ENCODE measurements at regions not wholly inside any gene's neighbourhood (a gene's known extent, or its start where the extent isn't known, plus 50 kb on each side); places are given as distances from the start of the nearest gene placed in this dataset.

GRCh38 chrX:131779306-131779705 lies 235.4 kb downstream of the OR13H1 start:
- DNase-seq: no peak

GRCh38 chrX:131779741-131780140 lies 235.9 kb downstream of the OR13H1 start:
- DNase-seq: no peak

- no peak for DNase-seq
Measured at GRCh38 chrX:131782646-131783045, 238.8 kb downstream of the OR13H1 start.

GRCh38 chrX:131783555-131784308 lies 239.4 kb upstream of the STK26 start:
- peak; percentile 87 to 90 for DNase-seq

GRCh38 chrX:131789664-131790063 lies 233.4 kb upstream of the STK26 start:
- DNase-seq: no peak

GRCh38 chrX:131791608-131792355 lies 231.3 kb upstream of the STK26 start:
- peak in 1 of 2 experiments; percentile 23 for DNase-seq

- DNase-seq: peak; percentile 85 to 91
Measured at GRCh38 chrX:131792356-131792749, 230.7 kb upstream of the STK26 start.

GRCh38 chrX:131792789-131793462 lies 230.2 kb upstream of the STK26 start:
- peak; percentile 75 to 84 for DNase-seq

- no peak for DNase-seq
Measured at GRCh38 chrX:131795442-131796229, 227.5 kb upstream of the STK26 start.

GRCh38 chrX:131801066-131801465 lies 222.0 kb upstream of the STK26 start:
- DNase-seq: no peak

- no peak for DNase-seq
Measured at GRCh38 chrX:131801911-131802310, 221.2 kb upstream of the STK26 start.

- DNase-seq: peak; percentile 61 to 67
Measured at GRCh38 chrX:131802836-131803626, 220.1 kb upstream of the STK26 start.

GRCh38 chrX:131812847-131813825 lies 210.0 kb upstream of the STK26 start:
- peak; percentile 32 to 37 for DNase-seq

- peak in 1 of 2 experiments; percentile 51 for DNase-seq
Measured at GRCh38 chrX:131816551-131817136, 206.5 kb upstream of the STK26 start.

- no peak for DNase-seq
Measured at GRCh38 chrX:131818297-131818936, 204.7 kb upstream of the STK26 start.

GRCh38 chrX:131821945-131822622 lies 201.0 kb upstream of the STK26 start:
- DNase-seq: peak; percentile 19 to 46

GRCh38 chrX:131826572-131826971 lies 196.5 kb upstream of the STK26 start:
- DNase-seq: no peak

- no peak for DNase-seq
Measured at GRCh38 chrX:131827935-131828334, 195.2 kb upstream of the STK26 start.

- DNase-seq: no peak
Measured at GRCh38 chrX:131828482-131828881, 194.6 kb upstream of the STK26 start.
